Sigmoid colon (tissue), 4 donors: ENCODE measurements at regions not wholly inside any gene's neighbourhood (a gene's known extent, or its start where the extent isn't known, plus 50 kb on each side); places are given as distances from the start of the nearest gene placed in this dataset.

Experiments
- CTCF ChIP-seq, 4 experiments: fragments of 450-650 bp in 3 of 4; fragments of 200-600 bp in 1 of 4; IDR thresholded peaks; one replicate each; pipeline ENCODE4 v1.5.1; 2016 to 2019; ENCODE audit warnings: antibody characterized with exemption in 4 of 4, mild to moderate bottlenecking in 3 of 4, moderate library complexity in 2 of 4
- EP300 ChIP-seq, 4 donors: sonication (generic); formaldehyde crosslinking; IDR thresholded peaks; one replicate each; pipeline ENCODE4 v1.6.1; 2017; ENCODE audit warnings: antibody characterized with exemption in 4 of 4
- POLR2A ChIP-seq, 2 donors: fragments of 450-650 bp; IDR thresholded peaks; one replicate each; pipeline ENCODE4 v1.6.1; 2016; ENCODE audit warnings: antibody characterized with exemption in 2 of 2, mild to moderate bottlenecking in 2 of 2, moderate library complexity in 2 of 2
- POLR2AphosphoS5 ChIP-seq, 4 donors: sonication (generic); formaldehyde crosslinking; IDR thresholded peaks; one replicate each; pipeline ENCODE4 v1.6.1; 2017; ENCODE audit warnings: antibody characterized with exemption in 4 of 4

DNA sequence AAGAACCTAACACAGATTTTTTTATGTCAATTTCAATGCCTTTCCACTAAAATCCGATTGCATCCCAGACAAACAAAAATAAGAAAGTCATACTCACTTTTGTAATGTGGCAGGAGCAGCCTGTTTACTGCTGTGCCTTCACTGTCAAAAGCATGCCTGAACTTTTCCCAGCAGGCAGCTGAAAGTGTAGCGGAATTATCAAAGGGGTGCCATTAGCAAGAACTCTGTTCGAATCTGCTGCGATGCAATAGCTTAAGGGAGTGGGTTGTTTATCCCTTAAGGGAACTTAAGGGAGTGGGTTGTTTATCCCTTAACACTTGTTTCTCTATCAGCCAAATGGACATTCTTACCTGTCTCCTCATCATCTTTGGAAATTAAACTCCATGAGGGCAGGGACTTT is 243.5 kb downstream of the PAX3 start:
- TF ChIP-seq CTCF (IDR thresholded peaks at IDR 0.05) (no peak), EP300 (IDR thresholded peaks at IDR 0.05) (no peak), POLR2AphosphoS5 (IDR thresholded peaks at IDR 0.05) (no peak), POLR2A (IDR thresholded peaks at IDR 0.05) (no peak)
